ENCODE measurements at regions not wholly inside any gene's neighbourhood (a gene's known extent, or its start where the extent isn't known, plus 50 kb on each side); places are given as distances from the start of the nearest gene placed in this dataset.
A peak's percentile ranks its signal among the peaks of the same experiment; 100 is the strongest.
"Not testable (repeated sequence)": the region's sequence is repeated elsewhere in the genome, so short reads cannot be mapped to it uniquely, and the experiment has no call there.

GRCh38 chr5:103915081-103915480 lies 352.5 kb upstream of the NUDT12 start:
- no peak for DNase-seq

GRCh38 chr5:103910786-103911185 lies 348.2 kb upstream of the NUDT12 start:
- no peak for DNase-seq

GRCh38 chr5:103910011-103910410 lies 347.4 kb upstream of the NUDT12 start:
- DNase-seq: no peak

GRCh38 chr5:103909391-103909790 lies 346.8 kb upstream of the NUDT12 start:
- no peak for DNase-seq

- peak; percentile 32 for DNase-seq
Measured at GRCh38 chr5:103908336-103909080, 345.9 kb upstream of the NUDT12 start.

GRCh38 chr5:103907001-103907400 lies 344.4 kb upstream of the NUDT12 start:
- DNase-seq: no peak

GRCh38 chr5:103904651-103905050 lies 342.1 kb upstream of the NUDT12 start:
- DNase-seq: no peak

GRCh38 chr5:103902893-103903292 lies 340.3 kb upstream of the NUDT12 start:
- no peak for DNase-seq

GRCh38 chr5:103901885-103902284 lies 339.3 kb upstream of the NUDT12 start:
- no peak for DNase-seq

GRCh38 chr5:103896593-103896992 lies 334.0 kb upstream of the NUDT12 start:
- no peak for DNase-seq

GRCh38 chr5:103895738-103896137 lies 333.1 kb upstream of the NUDT12 start:
- DNase-seq: no peak

- peak; percentile 27 for DNase-seq
Measured at GRCh38 chr5:103894882-103895281, 332.3 kb upstream of the NUDT12 start.

- DNase-seq: peak; percentile 64
Measured at GRCh38 chr5:103891151-103891550, 328.6 kb upstream of the NUDT12 start.

GRCh38 chr5:103890313-103890712 lies 327.7 kb upstream of the NUDT12 start:
- DNase-seq: no peak

- no peak for DNase-seq
Measured at GRCh38 chr5:103889500-103890209, 327.1 kb upstream of the NUDT12 start.

- no peak for DNase-seq
Measured at GRCh38 chr5:103886826-103887225, 324.2 kb upstream of the NUDT12 start.

- DNase-seq: no peak
Measured at GRCh38 chr5:103883143-103883542, 320.6 kb upstream of the NUDT12 start.

GRCh38 chr5:103881560-103881959 lies 319.0 kb upstream of the NUDT12 start:
- no peak for DNase-seq

GRCh38 chr5:103867857-103868598 lies 305.4 kb upstream of the NUDT12 start:
- no peak for DNase-seq

GRCh38 chr5:103866169-103866568 lies 303.6 kb upstream of the NUDT12 start:
- DNase-seq: no peak

- DNase-seq: no peak
Measured at GRCh38 chr5:103862398-103862797, 299.8 kb upstream of the NUDT12 start.

- DNase-seq: no peak
Measured at GRCh38 chr5:103860327-103860726, 297.7 kb upstream of the NUDT12 start.

GRCh38 chr5:103858367-103858766 lies 295.8 kb upstream of the NUDT12 start:
- DNase-seq: not testable (repeated sequence)

- peak; percentile 81 for DNase-seq
Measured at GRCh38 chr5:103851091-103851490, 288.5 kb upstream of the NUDT12 start.

Measured in eye (tissue), 1 donor.